ENCODE measurements at regions not wholly inside any gene's neighbourhood (a gene's known extent, or its start where the extent isn't known, plus 50 kb on each side); places are given as distances from the start of the nearest gene placed in this dataset.

- Histone ChIP-seq H3K23ac (ENCODE audit: insufficient read length, low read depth, low read length) (no peak overlapping the region), H3K4me2 (ENCODE audit: insufficient read depth, insufficient read length, low read length) (no peak overlapping the region), H3K27me3 (ENCODE audit: insufficient read depth, low read length) (no peaks in the 10 kb centered on the region), H3K14ac (ENCODE audit: insufficient read depth, low read length) (no peak overlapping the region), H2BK5ac (ENCODE audit: insufficient read length, low read length) (no peak overlapping the region), H2BK120ac (ENCODE audit: low read depth, low read length, poor library complexity, severe bottlenecking) (no peak overlapping the region), H4K91ac (ENCODE audit: insufficient read length, low read depth, low read length) (no peak overlapping the region), H3K79me1 (ENCODE audit: insufficient read depth, low read depth, low read length, poor library complexity, severe bottlenecking) (no peaks in the 10 kb centered on the region), H3K79me2 (ENCODE audit: insufficient read depth, low read length) (no peaks in the 10 kb centered on the region), H3K9me3 (ENCODE audit: control insufficient read depth, low read depth, low read length) (no peaks in the 10 kb centered on the region), H4K20me1 (ENCODE audit: control insufficient read depth, insufficient read depth, insufficient read length) (no peaks in the 10 kb centered on the region), H4K5ac (ENCODE audit: insufficient read length, low read depth, low read length) (no peak overlapping the region), H4K8ac (replicated peaks; ENCODE audit: insufficient read length, low read depth, low read length) (no peak overlapping the region), H2BK15ac (ENCODE audit: low read depth, low read length) (no peak overlapping the region), H3K4me1 (ENCODE audit: insufficient read depth, low read length) (peaks cover 4% of the 10 kb centered on the region; the same call in 1 of the 2 replicates), H2AK5ac (ENCODE audit: insufficient read length, low read length) (no peak overlapping the region), H3K18ac (ENCODE audit: insufficient read length, low read depth, low read length) (no peak overlapping the region), H3K9ac (ENCODE audit: extremely low read depth, insufficient read length, low read length) (no peak overlapping the region), H2BK20ac (ENCODE audit: low read depth, low read length, poor library complexity, severe bottlenecking) (no peak overlapping the region), H2AFZ (ENCODE audit: low read length) (no peak overlapping the region), H3K23me2 (ENCODE audit: insufficient read length, low read depth, low read length, poor library complexity, severe bottlenecking) (no peaks in the 10 kb centered on the region), H3K27ac (ENCODE audit: insufficient read length, low read depth, low read length) (no peak overlapping the region), H3K56ac (ENCODE audit: insufficient read length, low read depth, low read length) (no peak overlapping the region), H3T11ph (ENCODE audit: low read length) (no peak overlapping the region), H2BK12ac (ENCODE audit: insufficient read length, low read depth, low read length) (no peak overlapping the region), H3K4ac (ENCODE audit: low read depth, low read length) (no peak overlapping the region)
- no peaks in the 10 kb centered on the region for H3K9me3 Mint-ChIP-seq
- TF ChIP-seq CTCF (conservative IDR thresholded peaks at IDR 0.05): no peak
- H3K27ac Mint-ChIP-seq: no peak overlapping the region
- H3K4me3 Mint-ChIP-seq: no peak overlapping the region
- no peak for DNase-seq
- H3K27me3 Mint-ChIP-seq (ENCODE audit: low read depth): peaks cover 4% of the 10 kb centered on the region
- no peaks in the 10 kb centered on the region for H3K36me3 Mint-ChIP-seq (ENCODE audit: insufficient read depth in 1 of 3, low read depth in 3 of 3)
- WGBS (ENCODE audit: extremely low coverage, insufficient read length, low lambda C conversion rate): no CpG with 5 or more reads among the region's 4 CpGs
- peaks cover 9% of the 10 kb centered on the region in 2 experiments for H3K4me1 Mint-ChIP-seq
These were observed 247.7 kb upstream of the IRS2 start for GRCh38 chr13:110034031-110034549.
